Neuronal stem cell (in vitro differentiated cells): ENCODE measurements at regions not wholly inside any gene's neighbourhood (a gene's known extent, or its start where the extent isn't known, plus 50 kb on each side); places are given as distances from the start of the nearest gene placed in this dataset.
"Not testable (repeated sequence)": the region's sequence is repeated elsewhere in the genome, so short reads cannot be mapped to it uniquely, and the experiment has no call there.

Experiments
- DNase-seq: peaks from one replicate; pipeline ENCODE4 v3.0.0-alpha.2; 2013; ENCODE audit warnings: low spot score
- H2AFZ ChIP-seq: one replicate; pipeline ENCODE4 v1.6.1; 2013; ENCODE audit warnings: mild to moderate bottlenecking, low read length, inconsistent platforms
- H2AK5ac ChIP-seq: 2 replicates; pipeline ENCODE4 v1.6.1; 2013; ENCODE audit warnings: low read depth, mild to moderate bottlenecking, inconsistent platforms, low read length, moderate library complexity, mixed read lengths
- H2BK120ac ChIP-seq: 2 replicates; pipeline ENCODE4 v1.6.1; 2013; ENCODE audit warnings: low read depth, mild to moderate bottlenecking, inconsistent platforms, low read length, moderate library complexity, mixed read lengths
- H2BK12ac ChIP-seq: one replicate; pipeline ENCODE4 v1.6.1; 2013; ENCODE audit warnings: low read length, inconsistent platforms
- H2BK15ac ChIP-seq: 2 replicates; pipeline ENCODE4 v1.6.1; 2013; ENCODE audit warnings: mild to moderate bottlenecking, low read length, inconsistent platforms, mixed read lengths
- H2BK5ac ChIP-seq: one replicate; pipeline ENCODE4 v1.6.1; 2013; ENCODE audit warnings: inconsistent platforms, mild to moderate bottlenecking, low read length, moderate library complexity
- H3K14ac ChIP-seq: one replicate; pipeline ENCODE4 v1.6.1; 2013; ENCODE audit warnings: low read length, inconsistent platforms
- H3K18ac ChIP-seq: 2 replicates; pipeline ENCODE4 v1.6.1; 2013; ENCODE audit warnings: low read length, inconsistent platforms
- H3K23ac ChIP-seq: 2 replicates; pipeline ENCODE4 v1.6.1; 2013; ENCODE audit warnings: low read depth, mild to moderate bottlenecking, mixed read lengths, low read length, inconsistent platforms; ENCODE audit not compliant: poor library complexity
- H3K27ac ChIP-seq: replicated peaks from 3 replicates; pipeline ENCODE4 v1.5.1; 2013; ENCODE audit warnings: low read length, inconsistent platforms
- H3K27me3 ChIP-seq, 3 experiments: 2 replicates each; pipeline ENCODE4 v1.6.1; 2013; ENCODE audit warnings: low read length in 3 of 3, mild to moderate bottlenecking in 2 of 3, inconsistent platforms in 1 of 3, low read depth in 1 of 3, mixed read lengths in 1 of 3, moderate library complexity in 1 of 3; ENCODE audit not compliant: control insufficient read depth in 3 of 3, insufficient read depth in 3 of 3
- H3K36me3 ChIP-seq, 2 donors: replicated peaks in 1 of 2; 2 replicates each; pipeline ENCODE4 v1.6.1; 2013; ENCODE audit warnings: low read length in 2 of 2; ENCODE audit not compliant: control insufficient read depth in 2 of 2, insufficient read depth in 2 of 2
- H3K4ac ChIP-seq: 2 replicates; pipeline ENCODE4 v1.6.1; 2013; ENCODE audit warnings: inconsistent platforms, mild to moderate bottlenecking, low read length, moderate library complexity
- H3K4me1 ChIP-seq, 2 donors: 1 replicate in 1 of 2; 2 replicates in 1 of 2; pipeline ENCODE4 v1.6.1; 2013; ENCODE audit warnings: low read length in 2 of 2, low read depth in 1 of 2; ENCODE audit not compliant: control insufficient read depth in 2 of 2, insufficient read depth in 1 of 2
- H3K4me2 ChIP-seq: one replicate; pipeline ENCODE4 v1.6.1; 2013; ENCODE audit warnings: mild to moderate bottlenecking, low read length, inconsistent platforms; ENCODE audit not compliant: insufficient read depth, poor library complexity, severe bottlenecking
- H3K4me3 ChIP-seq, 2 donors: 2 replicates each; pipeline ENCODE4 v1.5.1; 2013; ENCODE audit warnings: low read length in 2 of 2, mild to moderate bottlenecking in 2 of 2, inconsistent platforms in 1 of 2, moderate library complexity in 1 of 2
- H3K79me1 ChIP-seq: one replicate; pipeline ENCODE4 v1.6.1; 2013; ENCODE audit warnings: low read depth, mild to moderate bottlenecking, inconsistent platforms, low read length, moderate library complexity
- H3K9ac ChIP-seq: one replicate; pipeline ENCODE4 v1.6.1; 2013; ENCODE audit warnings: mild to moderate bottlenecking, low read depth, low read length, inconsistent platforms; ENCODE audit not compliant: poor library complexity
- H3K9me3 ChIP-seq, 2 donors: replicated peaks in 1 of 2; 2 replicates each; pipeline versions ENCODE3 to v1.6.1; 2013; ENCODE audit warnings: low read length in 2 of 2, mild to moderate bottlenecking in 2 of 2, inconsistent platforms in 1 of 2, low read depth in 1 of 2, mixed read lengths in 1 of 2, moderate library complexity in 1 of 2; ENCODE audit not compliant: control insufficient read depth in 2 of 2, insufficient read depth in 1 of 2
- H4K8ac ChIP-seq: one replicate; pipeline ENCODE4 v1.6.1; 2013; ENCODE audit warnings: low read depth, mild to moderate bottlenecking, inconsistent platforms, low read length, moderate library complexity
- H4K91ac ChIP-seq: one replicate; pipeline ENCODE4 v1.6.1; 2013; ENCODE audit warnings: low read length, low read depth, mild to moderate bottlenecking, inconsistent platforms; ENCODE audit not compliant: poor library complexity
- WGBS, 2 donors: extraction: QIAGEN DNeasy Blood & Tissue Kit; methylation state at CpG; one replicate each; pipeline ENCODE4 v1.1.7; 2013; ENCODE audit warnings: missing lambda C conversion rate in 2 of 2, mixed read lengths in 1 of 2; ENCODE audit not compliant: insufficient read length in 2 of 2, insufficient replicate concordance in 1 of 2; ENCODE audit errors: extremely low coverage in 2 of 2; 5-methylcytosine and 5-hydroxymethylcytosine counted together

DNA sequence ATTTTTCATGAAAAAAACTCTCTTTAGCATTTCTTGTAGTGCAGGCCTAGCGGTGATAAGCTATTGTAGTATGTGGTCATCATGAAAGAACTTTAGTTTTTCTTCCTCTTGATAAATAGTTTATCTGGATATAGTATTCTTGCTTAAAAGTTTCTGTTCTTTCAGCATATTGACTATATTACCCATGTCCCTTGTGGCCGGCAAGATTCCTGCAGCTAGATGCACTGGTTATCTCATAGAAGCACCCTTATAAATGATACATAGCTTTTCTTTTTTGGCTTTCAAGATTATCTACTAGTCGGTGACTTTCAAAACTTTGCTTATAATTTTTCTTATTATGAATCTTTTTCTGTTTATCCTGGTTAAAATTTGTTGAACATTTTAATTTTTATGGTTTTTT lies 234.8 kb downstream of the ALG10 start:
- H3K27ac ChIP-seq, result no peak overlapping the region
- peaks cover 0 to 8% of the 10 kb centered on the region in 2 donors for H3K9me3 ChIP-seq
- no peak overlapping the region for H3K18ac ChIP-seq
- no peak overlapping the region for H3K14ac ChIP-seq
- no peak overlapping the region for H2AFZ ChIP-seq
- H3K79me1 ChIP-seq, result no peaks in the 10 kb centered on the region
- no peak overlapping the region for H3K9ac ChIP-seq
- H3K4me2 ChIP-seq, result no peak overlapping the region
- no peak overlapping the region for H2BK120ac ChIP-seq
- H4K8ac ChIP-seq, result no peak overlapping the region
- no peak overlapping the region for H3K4me3 ChIP-seq
- no peaks in the 10 kb centered on the region for H3K4me1 ChIP-seq
- no peak overlapping the region for H2AK5ac ChIP-seq
- no CpG with 5 or more reads among the region's 3 CpGs for WGBS, 2 donors
- H3K36me3 ChIP-seq, result no peaks in the 10 kb centered on the region
- no peak overlapping the region for H2BK12ac ChIP-seq
- H3K27me3 ChIP-seq, result no peaks in the 10 kb centered on the region
- H2BK5ac ChIP-seq, result no peak overlapping the region
- no peak overlapping the region for H4K91ac ChIP-seq
- no peak for DNase-seq
- no peak overlapping the region for H3K23ac ChIP-seq
- no peak overlapping the region for H2BK15ac ChIP-seq
- H3K4ac ChIP-seq, result no peak overlapping the region

- not testable (repeated sequence) for H2AK5ac ChIP-seq, H3K27me3 ChIP-seq, H2BK12ac ChIP-seq, H3K4ac ChIP-seq, H2BK15ac ChIP-seq, H2BK120ac ChIP-seq, H2AFZ ChIP-seq, H3K27ac ChIP-seq, H3K18ac ChIP-seq, H3K36me3 ChIP-seq, H3K4me1 ChIP-seq, H2BK5ac ChIP-seq, H3K23ac ChIP-seq, H4K91ac ChIP-seq, H4K8ac ChIP-seq, H3K4me3 ChIP-seq, DNase-seq, H3K9ac ChIP-seq, H3K4me2 ChIP-seq, H3K14ac ChIP-seq, H3K79me1 ChIP-seq
- WGBS, 2 donors, result no CpG with 5 or more reads among the region's 11 CpGs
- H3K9me3 ChIP-seq, result peaks cover 0 to 24% of the 10 kb centered on the region in 2 donors
Measured at GRCh38 chr12:34262140-34262539, 239.8 kb downstream of the ALG10 start.

GRCh38 chr12:34264110-34264509 lies 241.8 kb downstream of the ALG10 start:
- Histone ChIP-seq H2AFZ (no peak overlapping the region), H3K4ac (no peak overlapping the region), H3K4me3 (no peak overlapping the region), H2AK5ac (no peak overlapping the region), H3K36me3 (no peaks in the 10 kb centered on the region), H3K18ac (no peak overlapping the region), H2BK15ac (no peak overlapping the region), H3K9ac (no peak overlapping the region), H2BK120ac (no peak overlapping the region), H3K27ac (no peak overlapping the region), H2BK12ac (no peak overlapping the region), H3K23ac (no peak overlapping the region), H3K27me3 (no peaks in the 10 kb centered on the region), H4K91ac (no peak overlapping the region), H3K79me1 (peaks cover 2% of the 10 kb centered on the region), H3K4me2 (no peak overlapping the region), H4K8ac (no peak overlapping the region), H3K14ac (no peak overlapping the region), H2BK5ac (no peak overlapping the region), H3K4me1 (no peaks in the 10 kb centered on the region), H3K9me3 (peaks cover 0 to 24% of the 10 kb centered on the region in 2 donors)
- DNase-seq, result no peak
- no CpG with 5 or more reads among the region's 14 CpGs for WGBS, 2 donors

- H3K18ac ChIP-seq, H2BK5ac ChIP-seq, H3K27me3 ChIP-seq, H4K91ac ChIP-seq, H3K23ac ChIP-seq, H2BK15ac ChIP-seq, H3K27ac ChIP-seq, DNase-seq, H2BK12ac ChIP-seq, H2AK5ac ChIP-seq, H2BK120ac ChIP-seq, H3K36me3 ChIP-seq, H2AFZ ChIP-seq, H3K4me3 ChIP-seq, H3K9ac ChIP-seq, H4K8ac ChIP-seq, H3K79me1 ChIP-seq, H3K14ac ChIP-seq, H3K4me2 ChIP-seq, H3K4ac ChIP-seq, H3K4me1 ChIP-seq: not testable (repeated sequence)
- peaks cover 0 to 26% of the 10 kb centered on the region in 2 donors for H3K9me3 ChIP-seq
- no CpG with 5 or more reads among the region's 4 CpGs for WGBS, 2 donors
Measured at GRCh38 chr12:34273703-34274102, 251.4 kb downstream of the ALG10 start.
